DND-41 (cell line): ENCODE measurements at regions not wholly inside any gene's neighbourhood (a gene's known extent, or its start where the extent isn't known, plus 50 kb on each side); places are given as distances from the start of the nearest gene placed in this dataset.
A peak's percentile ranks its signal among the peaks of the same experiment; 100 is the strongest.

Experiments
- ATAC-seq: fragments of 200-7000 bp; cut with Tn5 transposase; 3 replicates; pipeline ENCODE4 v1.9.1; 2021; ENCODE audit warnings: low read depth; ENCODE audit not compliant: insufficient read depth
- DNase-seq: peaks from one replicate; pipeline ENCODE4 v3.0.0-alpha.2; 2020
- H2AFZ ChIP-seq: 2 replicates; pipeline ENCODE4 v1.6.0; 2012; ENCODE audit warnings: low read depth, low read length
- H3K27ac ChIP-seq: 2 replicates; pipeline ENCODE4 v1.5.1; 2012; ENCODE audit warnings: low read length, inconsistent platforms
- H3K27me3 ChIP-seq: fragments of 200-600 bp; sonication (generic); 2 replicates; pipeline ENCODE4 v1.6.0; 2012; ENCODE audit warnings: low read length, mild to moderate bottlenecking, inconsistent platforms; ENCODE audit not compliant: insufficient read depth, poor library complexity
- H3K36me3 ChIP-seq: 2 replicates; pipeline ENCODE4 v1.5.1; 2012; ENCODE audit warnings: low read length, inconsistent platforms; ENCODE audit not compliant: insufficient read depth
- H3K4me1 ChIP-seq: 2 replicates; pipeline ENCODE4 v1.5.1; 2012; ENCODE audit warnings: mild to moderate bottlenecking, low read length; ENCODE audit not compliant: insufficient read depth
- H3K4me2 ChIP-seq: 2 replicates; pipeline ENCODE4 v1.6.0; 2012; ENCODE audit warnings: mild to moderate bottlenecking, moderate library complexity, low read length, inconsistent platforms; ENCODE audit not compliant: insufficient read depth
- H3K4me3 ChIP-seq, 2 experiments: fragments of 200-600 bp in 1 of 2; shearing (Covaris generic) in 1 of 2; 2 replicates each; pipeline ENCODE4 v1.5.1; 2012 to 2016; ENCODE audit warnings: inconsistent platforms in 2 of 2, low read length in 2 of 2, mild to moderate bottlenecking in 2 of 2, low read depth in 1 of 2, moderate library complexity in 1 of 2
- H3K79me2 ChIP-seq: 2 replicates; pipeline ENCODE4 v1.6.0; 2012; ENCODE audit warnings: low read length, inconsistent platforms; ENCODE audit not compliant: insufficient read depth
- H3K9ac ChIP-seq: 2 replicates; pipeline ENCODE4 v1.6.0; 2012; ENCODE audit warnings: low read depth, mild to moderate bottlenecking, inconsistent platforms, low read length, moderate library complexity
- H3K9me3 ChIP-seq: 2 replicates; pipeline ENCODE4 v1.5.1; 2012; ENCODE audit warnings: low read length, moderate library complexity, mild to moderate bottlenecking, inconsistent platforms; ENCODE audit not compliant: insufficient read depth, severe bottlenecking
- H4K20me1 ChIP-seq: 2 replicates; pipeline ENCODE4 v1.6.0; 2012; ENCODE audit warnings: low read length; ENCODE audit not compliant: insufficient read depth
- EZH2 ChIP-seq: IDR thresholded peaks from 3 replicates; pipeline ENCODE4 v1.6.1; 2012; ENCODE audit warnings: borderline replicate concordance, low read depth, mild to moderate bottlenecking, moderate library complexity, low read length, inconsistent platforms; ENCODE audit not compliant: severe bottlenecking
- TF ChIP-seq, protein P1 (sequence below): IDR thresholded peaks from 2 replicates; pipeline ENCODE4 v1.5.1; 2012; ENCODE audit warnings: borderline replicate concordance, low read length, moderate library complexity, mild to moderate bottlenecking; ENCODE audit not compliant: poor library complexity, severe bottlenecking; ENCODE audit errors: extremely low read depth

DNA sequence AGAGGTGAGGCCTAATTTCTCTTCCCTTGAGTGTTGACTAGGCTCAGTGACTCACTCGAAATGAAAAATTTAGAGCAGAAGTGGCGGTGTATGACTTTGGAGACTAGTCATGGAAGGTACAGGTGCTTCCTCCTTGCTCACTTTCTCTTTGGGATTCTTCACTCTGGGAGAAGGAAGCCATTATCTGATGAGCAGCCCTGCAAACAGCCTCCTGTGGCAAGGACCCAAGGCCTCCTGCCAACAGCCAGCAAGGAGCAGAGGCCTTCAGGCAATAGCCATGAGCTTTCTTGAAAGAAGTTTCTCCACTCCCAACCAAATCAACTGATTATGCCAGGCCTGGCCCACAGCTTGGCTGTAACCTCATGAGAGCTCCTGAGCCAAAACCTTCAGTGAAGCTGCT is 369.6 kb upstream of the VWC2 start:
- Histone ChIP-seq H3K36me3 (no peaks in the 10 kb centered on the region), H3K27ac (no peak overlapping the region), H3K9me3 (no peaks in the 10 kb centered on the region), H3K4me3 (no peak overlapping the region), H3K79me2 (no peaks in the 10 kb centered on the region), H4K20me1 (no peaks in the 10 kb centered on the region), H3K4me1 (no peaks in the 10 kb centered on the region), H3K27me3 (no peaks in the 10 kb centered on the region), H2AFZ (no peak overlapping the region), H3K9ac (no peak overlapping the region), H3K4me2 (no peak overlapping the region)
- TF ChIP-seq, protein P1, sequence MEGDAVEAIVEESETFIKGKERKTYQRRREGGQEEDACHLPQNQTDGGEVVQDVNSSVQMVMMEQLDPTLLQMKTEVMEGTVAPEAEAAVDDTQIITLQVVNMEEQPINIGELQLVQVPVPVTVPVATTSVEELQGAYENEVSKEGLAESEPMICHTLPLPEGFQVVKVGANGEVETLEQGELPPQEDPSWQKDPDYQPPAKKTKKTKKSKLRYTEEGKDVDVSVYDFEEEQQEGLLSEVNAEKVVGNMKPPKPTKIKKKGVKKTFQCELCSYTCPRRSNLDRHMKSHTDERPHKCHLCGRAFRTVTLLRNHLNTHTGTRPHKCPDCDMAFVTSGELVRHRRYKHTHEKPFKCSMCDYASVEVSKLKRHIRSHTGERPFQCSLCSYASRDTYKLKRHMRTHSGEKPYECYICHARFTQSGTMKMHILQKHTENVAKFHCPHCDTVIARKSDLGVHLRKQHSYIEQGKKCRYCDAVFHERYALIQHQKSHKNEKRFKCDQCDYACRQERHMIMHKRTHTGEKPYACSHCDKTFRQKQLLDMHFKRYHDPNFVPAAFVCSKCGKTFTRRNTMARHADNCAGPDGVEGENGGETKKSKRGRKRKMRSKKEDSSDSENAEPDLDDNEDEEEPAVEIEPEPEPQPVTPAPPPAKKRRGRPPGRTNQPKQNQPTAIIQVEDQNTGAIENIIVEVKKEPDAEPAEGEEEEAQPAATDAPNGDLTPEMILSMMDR = no peak
- no peak for TF ChIP-seq EZH2
- no peak for ATAC-seq
- DNase-seq = no peak

DNA sequence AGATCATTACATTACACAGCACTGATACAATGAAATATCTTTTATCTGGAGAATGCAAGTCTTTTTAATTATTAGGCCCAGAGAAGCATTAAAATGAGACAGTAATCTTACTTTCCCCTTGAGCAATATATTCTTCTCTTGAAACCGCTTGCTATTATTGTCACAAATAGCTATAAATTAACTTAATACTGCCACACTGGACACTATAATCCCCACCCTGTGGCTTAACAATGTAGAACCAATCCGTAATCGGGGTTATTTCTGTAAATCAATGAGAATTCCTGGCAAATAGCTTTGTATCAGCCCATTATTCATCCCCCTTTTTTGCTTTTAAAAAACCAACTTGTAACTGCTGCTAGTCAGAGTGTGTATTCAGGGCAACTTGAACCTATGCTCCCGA is 366.2 kb upstream of the VWC2 start:
- Histone ChIP-seq H3K27ac (no peak overlapping the region), H3K4me1 (no peaks in the 10 kb centered on the region), H2AFZ (no peak overlapping the region), H3K27me3 (no peaks in the 10 kb centered on the region), H3K9ac (no peak overlapping the region), H3K4me2 (no peak overlapping the region), H3K36me3 (no peaks in the 10 kb centered on the region), H4K20me1 (no peaks in the 10 kb centered on the region), H3K4me3 (no peak overlapping the region), H3K9me3 (no peaks in the 10 kb centered on the region), H3K79me2 (no peaks in the 10 kb centered on the region)
- TF ChIP-seq, protein P1 = no peak
- TF ChIP-seq EZH2 = no peak
- ATAC-seq (no peak), DNase-seq (no peak)

- no peaks in the 10 kb centered on the region for H3K79me2 ChIP-seq
- H3K9me3 ChIP-seq = no peaks in the 10 kb centered on the region
- H3K27me3 ChIP-seq = no peaks in the 10 kb centered on the region
- no peak overlapping the region for H3K27ac ChIP-seq
- no peak for DNase-seq
- TF ChIP-seq, protein P1 = no peak
- no peak for TF ChIP-seq EZH2
- H3K9ac ChIP-seq = no peak overlapping the region
- H3K4me3 ChIP-seq = no peak overlapping the region
- no peaks in the 10 kb centered on the region for H3K36me3 ChIP-seq
- ATAC-seq = peak; percentile 58; the same call in 1 of the 3 replicates
- no peak overlapping the region for H3K4me2 ChIP-seq
- H2AFZ ChIP-seq = no peak overlapping the region
- H3K4me1 ChIP-seq = no peaks in the 10 kb centered on the region
- no peaks in the 10 kb centered on the region for H4K20me1 ChIP-seq
Measured at GRCh38 chr7:49417034-49417433, 356.4 kb upstream of the VWC2 start.

- no peaks in the 10 kb centered on the region for H3K36me3 ChIP-seq
- H3K27ac ChIP-seq = no peak overlapping the region
- H3K9me3 ChIP-seq = no peaks in the 10 kb centered on the region
- H2AFZ ChIP-seq = no peak overlapping the region
- H3K4me1 ChIP-seq = no peaks in the 10 kb centered on the region
- ATAC-seq (no peak), DNase-seq (no peak)
- no peak overlapping the region for H3K4me2 ChIP-seq
- no peaks in the 10 kb centered on the region for H3K79me2 ChIP-seq
- no peak for TF ChIP-seq EZH2
- TF ChIP-seq, protein P1 = no peak
- no peaks in the 10 kb centered on the region for H3K27me3 ChIP-seq
- H3K9ac ChIP-seq = no peak overlapping the region
- no peaks in the 10 kb centered on the region for H4K20me1 ChIP-seq
- H3K4me3 ChIP-seq = no peak overlapping the region
Measured at GRCh38 chr7:49418963-49419362, 354.5 kb upstream of the VWC2 start.
